ENCODE measurements at regions not wholly inside any gene's neighbourhood (a gene's known extent, or its start where the extent isn't known, plus 50 kb on each side); places are given as distances from the start of the nearest gene placed in this dataset.

DNA sequence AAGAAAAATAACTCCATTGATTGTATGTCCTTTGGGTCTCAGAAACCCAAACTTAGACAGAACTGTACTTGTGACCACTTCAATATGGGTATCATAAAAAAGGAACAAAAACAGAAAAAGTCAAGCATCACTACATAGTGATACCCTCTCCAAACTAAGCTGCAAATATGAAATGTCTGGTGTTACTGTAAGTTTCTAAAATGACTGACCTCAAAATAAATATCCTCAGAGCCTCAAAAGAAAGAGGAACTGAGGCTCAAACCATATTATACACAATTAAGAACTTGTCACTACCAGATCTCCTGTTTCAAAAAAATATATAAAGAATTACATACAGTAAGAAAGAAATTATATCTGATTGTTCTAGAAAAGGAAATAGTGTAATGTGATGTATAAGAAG is 787.9 kb upstream of the KLHL1 start:
- DNase-seq (ENCODE audit: low read depth, low spot score): no peak

DNA sequence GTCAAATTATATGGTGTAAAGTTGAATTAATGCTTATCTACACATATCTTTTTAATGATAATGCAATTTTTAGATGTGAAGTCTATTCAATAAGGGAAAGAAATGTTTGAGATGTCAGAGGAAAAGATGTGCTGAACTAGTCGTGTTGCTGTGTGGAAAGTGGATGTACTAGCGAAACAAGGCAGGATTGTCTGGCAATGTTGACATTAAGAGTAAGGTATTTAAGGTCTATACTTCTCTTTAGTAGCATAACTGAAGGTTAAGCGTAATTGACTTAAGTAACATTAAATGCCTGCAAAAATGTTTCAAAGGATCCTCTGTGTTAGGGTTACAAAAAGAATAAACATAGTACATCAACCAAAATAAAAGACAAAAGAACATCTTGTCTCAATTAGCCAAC is 787.3 kb upstream of the KLHL1 start:
- no peak for DNase-seq (ENCODE audit: low read depth, low spot score)

DNA sequence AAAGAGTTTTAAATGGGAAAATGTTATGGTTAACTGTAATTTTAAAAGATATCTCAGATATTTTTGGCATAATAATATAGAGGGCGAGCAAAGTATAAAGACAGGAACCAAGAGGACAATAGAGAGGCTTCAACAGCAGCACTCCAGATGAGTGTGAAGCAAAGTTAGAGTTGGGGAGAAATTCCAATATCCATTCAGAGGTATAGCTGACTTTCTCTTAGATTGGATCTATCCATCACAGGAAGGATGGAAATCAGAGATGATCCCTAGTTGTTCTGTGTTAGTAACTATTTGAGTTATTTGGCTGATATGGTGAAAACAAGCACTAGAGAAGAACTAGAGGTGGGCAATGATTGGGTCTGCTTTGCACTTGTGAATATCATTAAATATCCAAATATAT is 786.0 kb upstream of the KLHL1 start:
- DNase-seq (ENCODE audit: low read depth, low spot score): no peak

DNA sequence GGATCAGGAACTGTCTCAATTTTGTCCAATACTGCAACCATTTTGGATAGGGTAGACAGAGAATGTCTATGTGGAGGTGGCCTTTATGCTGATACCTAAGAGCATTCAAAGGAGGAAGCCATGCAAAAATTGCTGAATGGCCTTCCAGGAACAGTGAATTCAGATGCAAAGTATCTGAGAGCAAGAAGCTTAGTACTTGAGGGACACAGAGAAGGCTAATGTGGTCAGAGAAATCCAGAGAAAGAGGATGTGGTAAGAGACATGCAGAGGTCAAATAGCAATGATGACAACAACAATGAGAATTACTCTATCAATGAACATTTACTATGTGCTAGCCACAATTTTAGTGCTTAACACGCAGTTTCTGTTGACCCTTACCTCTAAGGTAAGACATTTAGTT is 785.6 kb upstream of the KLHL1 start:
- no peak for DNase-seq (ENCODE audit: low read depth, low spot score)

DNA sequence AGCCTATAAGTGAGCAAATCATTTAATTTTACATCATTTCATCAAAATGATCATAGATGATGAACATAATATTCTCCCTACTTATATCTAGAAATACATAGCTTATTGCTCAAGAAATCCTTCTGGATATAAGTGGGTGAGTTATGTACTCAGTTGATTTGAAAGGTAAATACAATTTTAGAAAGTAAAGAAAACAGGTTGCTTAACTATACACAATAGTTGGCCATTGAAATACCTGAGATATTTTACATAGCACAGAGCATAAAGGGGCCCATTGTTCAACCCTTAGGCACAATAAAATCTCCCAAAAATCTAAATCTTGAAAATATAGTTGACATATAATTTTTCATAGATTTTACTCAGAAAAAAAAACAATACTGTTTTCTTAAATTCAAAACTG is 782.0 kb upstream of the KLHL1 start:
- DNase-seq (ENCODE audit: low read depth, low spot score): no peak

DNA sequence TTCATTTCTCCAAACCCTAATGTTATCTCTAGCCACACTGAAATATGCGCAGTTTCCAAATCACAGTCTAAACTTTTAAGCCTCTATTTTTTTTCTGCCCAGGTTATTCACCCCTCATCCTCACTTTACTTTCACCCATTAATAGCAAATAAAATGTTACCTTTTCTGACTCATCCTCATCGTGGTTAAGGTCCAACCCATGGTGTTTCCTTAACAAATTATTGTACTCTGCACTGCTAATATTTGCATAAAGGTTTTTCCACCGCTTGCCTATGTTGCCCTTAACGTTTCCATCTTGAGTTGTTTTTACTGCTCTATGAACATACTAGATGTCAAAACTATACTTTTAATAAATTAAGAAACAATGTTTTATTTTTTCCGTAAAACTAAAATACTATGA is 780.9 kb upstream of the KLHL1 start:
- DNase-seq (ENCODE audit: low read depth, low spot score): no peak

DNA sequence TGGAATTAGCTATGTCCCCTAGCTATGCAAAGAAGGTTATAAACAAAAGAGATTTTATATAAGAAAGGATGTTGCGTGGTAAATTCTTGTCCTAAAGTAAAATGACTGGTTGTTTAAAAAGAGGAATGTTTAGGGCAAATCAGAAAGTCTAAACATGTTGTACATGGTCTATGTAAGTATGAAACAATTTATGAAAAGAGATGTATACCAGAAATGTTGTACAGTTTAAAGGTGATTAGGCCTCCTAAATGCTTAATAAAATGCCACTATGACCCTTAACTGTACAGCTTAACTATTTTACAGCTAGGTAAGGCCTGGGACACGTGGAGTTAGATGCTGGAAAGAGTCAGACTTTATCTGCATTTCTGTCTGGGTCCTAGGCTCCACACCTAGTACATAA is 775.9 kb upstream of the KLHL1 start:
- DNase-seq (ENCODE audit: low read depth, low spot score): no peak

DNA sequence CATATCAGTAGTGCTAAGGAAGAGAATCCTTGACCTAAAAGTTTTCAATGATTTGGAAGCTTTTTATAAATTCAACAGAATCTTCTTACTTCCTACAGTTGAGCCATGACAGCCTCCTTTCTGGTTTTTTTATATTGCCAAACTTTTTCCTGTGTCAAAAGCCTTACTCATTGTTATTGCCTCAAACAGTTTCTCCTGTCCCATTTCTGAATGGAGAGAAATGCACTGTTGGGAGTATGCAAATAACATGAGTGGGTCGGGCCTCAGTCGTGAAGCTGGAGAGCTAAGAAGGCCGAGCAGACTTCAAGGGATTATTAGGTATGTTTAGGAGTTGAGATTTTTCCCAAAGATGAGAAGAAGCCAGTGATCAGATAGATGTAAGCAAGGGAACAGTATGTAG is 766.4 kb upstream of the KLHL1 start:
- DNase-seq (ENCODE audit: low read depth, low spot score): no peak

DNA sequence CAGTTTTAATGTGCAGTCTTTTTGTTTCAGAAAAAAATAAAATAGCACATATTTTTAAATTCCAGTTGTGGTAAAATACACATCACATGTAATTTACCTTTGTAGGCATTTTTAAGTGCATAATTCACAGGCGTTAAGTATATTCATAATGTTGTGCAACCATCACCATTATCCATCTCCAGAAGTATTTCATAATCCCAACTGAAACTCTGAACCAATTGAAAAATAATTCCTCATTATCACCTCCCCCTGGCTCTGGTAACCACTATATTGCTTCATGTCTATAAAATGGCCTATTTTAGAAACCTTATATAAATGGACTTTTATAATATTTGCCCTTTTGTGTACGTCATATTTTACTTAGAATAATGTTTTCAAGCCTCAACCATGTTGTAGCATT is 756.5 kb upstream of the KLHL1 start:
- no peak for DNase-seq (ENCODE audit: low read depth, low spot score)

DNA sequence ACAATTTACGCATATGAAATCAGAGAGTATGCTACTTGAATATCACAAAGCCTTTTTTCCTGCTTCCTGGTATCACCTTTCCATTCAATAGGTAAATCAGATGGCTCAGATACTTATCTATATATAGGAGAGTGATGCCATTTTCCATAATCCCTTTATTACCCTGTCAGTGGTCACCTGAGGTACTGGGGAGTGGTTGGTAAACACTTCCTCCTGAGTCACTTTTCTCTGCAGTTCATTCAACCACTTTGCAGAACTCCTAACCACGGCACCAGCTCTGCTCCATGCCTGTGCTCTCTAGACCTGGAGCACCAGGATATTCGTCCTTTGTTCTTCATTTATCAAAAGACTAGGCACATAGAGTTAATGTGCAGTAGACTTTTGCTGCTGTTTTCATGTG is 748.5 kb upstream of the KLHL1 start:
- no peak for DNase-seq (ENCODE audit: low read depth, low spot score)

DNA sequence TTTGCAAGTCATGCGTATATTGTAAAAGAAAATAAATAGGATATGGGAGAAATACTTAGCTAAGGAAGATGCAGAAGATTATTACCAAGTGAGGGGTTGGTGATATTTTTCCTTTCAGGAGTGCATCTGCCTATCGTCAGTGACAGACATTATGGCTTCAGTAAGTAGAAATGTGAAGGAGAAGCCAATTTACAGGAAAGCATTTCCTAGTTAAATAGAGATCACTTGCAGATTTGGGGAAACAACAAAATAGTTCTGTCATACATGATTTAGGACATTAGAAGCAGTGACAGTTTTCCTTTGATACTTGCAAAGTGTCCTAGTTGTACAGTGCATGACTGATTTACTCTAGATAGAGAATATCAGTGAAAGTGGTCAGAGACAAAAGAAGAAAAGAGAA is 747.8 kb upstream of the KLHL1 start:
- no peak for DNase-seq (ENCODE audit: low read depth, low spot score)

DNA sequence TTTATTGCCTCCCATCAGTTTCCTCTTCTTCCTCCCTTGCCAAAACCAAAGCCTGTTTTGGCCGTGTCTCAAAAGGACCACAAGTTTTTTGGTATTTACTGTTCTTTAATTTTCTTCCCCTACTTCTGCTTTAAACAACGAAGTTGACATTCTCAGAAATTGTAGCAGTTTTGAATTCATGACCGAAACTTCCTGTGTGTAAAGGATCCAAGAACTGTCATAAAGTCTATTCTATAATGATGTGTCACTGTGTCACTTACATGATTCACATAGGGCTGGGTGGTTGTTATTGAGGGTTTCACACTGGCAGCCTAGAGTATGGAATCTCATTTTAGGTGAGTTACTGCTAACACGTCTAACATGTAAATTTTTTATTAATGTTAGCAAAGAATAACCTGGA is 741.0 kb upstream of the KLHL1 start:
- DNase-seq (ENCODE audit: low read depth, low spot score): no peak

DNA sequence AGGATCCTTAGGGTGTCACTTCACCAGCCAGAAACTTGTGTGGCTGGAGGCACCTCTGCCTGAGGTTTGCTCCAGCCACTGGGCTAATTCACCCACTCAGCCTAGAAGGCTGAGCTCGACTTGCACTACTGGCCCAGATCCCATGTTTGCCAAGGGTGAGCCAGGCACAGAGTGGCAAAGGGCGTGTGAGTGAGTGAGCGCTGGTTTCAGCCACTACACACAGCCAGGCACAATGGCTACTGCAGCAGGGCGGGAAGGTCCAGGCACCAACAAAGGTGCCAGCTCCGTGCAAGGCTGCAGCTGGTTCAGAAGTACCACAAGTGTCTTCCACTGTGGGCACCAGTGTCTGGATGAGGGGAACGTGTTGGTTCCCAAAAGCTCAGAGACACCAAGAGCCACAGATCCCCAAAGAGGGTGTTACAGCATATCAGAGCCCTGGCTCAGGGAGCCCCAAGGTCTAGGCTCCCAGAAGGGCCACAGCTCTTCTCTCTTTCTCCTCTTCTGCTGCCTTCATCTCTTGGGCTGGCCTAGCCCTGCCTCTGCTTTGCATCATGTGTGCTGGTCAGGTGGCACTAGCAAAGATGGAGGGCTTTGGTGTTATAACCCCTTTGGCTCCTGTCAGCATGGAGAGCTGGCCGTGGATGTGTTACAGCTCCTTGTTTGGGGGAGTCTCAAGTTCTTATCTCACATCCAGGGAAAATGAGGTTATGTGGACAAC is 736.3 kb upstream of the KLHL1 start:
- no peak for DNase-seq (ENCODE audit: low read depth, low spot score)

DNA sequence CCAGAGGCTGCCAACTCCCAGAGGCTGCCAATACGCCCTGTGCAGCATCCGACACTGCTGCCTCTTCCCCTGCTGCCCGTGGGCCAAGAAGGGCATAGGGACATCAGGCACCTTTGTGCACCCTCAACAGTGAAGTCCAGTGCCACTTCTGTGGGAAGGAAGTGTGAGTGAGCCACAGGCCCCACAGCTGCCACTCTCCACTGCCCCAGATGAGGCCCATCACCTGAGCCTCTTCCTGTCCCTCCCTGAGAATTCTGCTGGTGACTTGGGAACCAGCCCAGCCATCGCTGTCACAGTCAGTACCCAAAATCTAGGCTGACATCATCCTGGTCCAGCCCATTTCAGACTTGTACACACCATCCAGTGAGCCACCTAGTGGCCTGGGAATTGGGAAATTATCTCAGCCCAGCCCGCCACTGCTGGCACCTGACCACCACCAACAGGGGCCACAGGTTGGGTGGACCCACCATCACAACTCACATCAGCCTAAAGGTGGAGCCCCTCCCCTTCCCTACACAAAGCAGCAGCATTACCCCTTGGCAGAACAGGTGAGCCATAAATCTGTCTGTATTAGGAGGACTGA is 733.9 kb upstream of the KLHL1 start:
- no peak for DNase-seq (ENCODE audit: low read depth, low spot score)

DNA sequence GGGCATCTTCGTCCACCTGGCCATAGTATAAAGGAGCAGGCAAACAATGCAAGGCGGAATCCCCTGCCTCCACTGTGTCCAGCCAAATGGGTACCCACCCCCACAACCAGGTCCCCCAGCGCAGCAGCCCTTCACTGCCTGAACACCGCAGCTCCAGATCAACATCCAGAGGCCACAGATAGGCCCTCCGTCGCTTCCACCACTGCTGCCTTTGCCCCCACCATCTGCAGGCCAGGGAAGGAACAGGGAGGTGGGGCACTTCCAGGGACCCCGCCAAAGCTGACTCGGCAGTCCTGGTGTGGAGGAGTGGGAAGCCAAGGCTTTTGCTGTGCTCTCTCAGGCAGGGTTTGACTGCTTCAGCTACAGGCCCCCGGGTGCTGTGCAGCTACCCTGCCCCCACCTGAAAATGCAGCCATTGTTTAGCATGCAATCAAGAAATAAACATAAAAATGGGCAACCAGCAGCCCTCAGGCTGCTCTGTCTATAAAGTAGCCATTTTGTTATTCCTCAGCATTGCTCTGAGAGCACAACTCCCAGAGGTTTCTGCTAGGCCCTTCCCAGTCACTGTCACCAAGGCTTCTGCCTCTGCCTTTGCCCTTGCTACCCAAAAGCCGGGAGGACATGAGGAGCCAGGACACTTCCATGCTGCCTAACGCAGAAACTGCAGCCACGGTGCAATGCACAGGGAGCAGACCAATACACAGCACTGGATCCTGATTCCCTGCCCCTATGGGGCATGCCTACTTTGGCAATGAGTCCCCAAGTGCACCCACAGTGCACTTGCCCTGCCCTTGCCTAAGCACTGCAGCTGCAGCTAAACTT is 733.2 kb upstream of the KLHL1 start:
- no peak for DNase-seq (ENCODE audit: low read depth, low spot score)

DNA sequence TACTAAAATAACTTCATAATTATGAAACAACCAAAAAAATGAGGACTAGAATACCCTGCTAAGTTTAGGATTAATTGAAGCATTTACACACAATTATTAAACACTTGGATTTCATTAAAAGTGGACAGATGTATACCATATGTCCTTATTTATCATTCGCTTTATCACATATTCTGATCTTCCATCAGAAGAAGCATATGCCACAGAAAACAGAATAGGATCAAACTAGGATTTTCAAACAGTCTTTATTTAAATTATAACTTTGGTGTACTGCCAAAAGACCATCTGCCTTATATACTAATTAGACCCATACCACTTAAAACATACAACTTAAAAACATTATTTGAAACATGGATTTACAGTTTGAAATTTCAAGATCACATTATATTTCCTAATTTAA is 727.1 kb upstream of the KLHL1 start:
- DNase-seq (ENCODE audit: low read depth, low spot score): no peak

DNA sequence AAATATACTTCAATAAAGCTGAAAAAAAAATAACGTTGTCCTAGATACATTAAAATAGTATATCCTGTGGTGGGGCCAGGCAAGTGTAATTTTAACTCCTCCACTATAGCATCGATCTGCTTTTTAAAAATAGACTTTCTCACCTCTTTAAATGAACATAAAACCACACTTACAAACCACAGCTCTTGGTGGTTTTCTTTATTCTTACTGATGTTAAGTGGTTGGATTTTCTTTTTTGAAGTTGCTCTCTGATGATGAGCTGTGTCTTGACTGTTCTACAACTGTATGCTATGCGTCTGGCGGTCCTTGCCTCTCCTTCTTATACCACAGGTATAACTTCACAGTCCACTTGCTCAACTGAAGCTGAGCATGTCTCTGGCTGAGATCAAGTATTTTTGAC is 721.5 kb upstream of the KLHL1 start:
- no peak for DNase-seq (ENCODE audit: low read depth, low spot score)

DNA sequence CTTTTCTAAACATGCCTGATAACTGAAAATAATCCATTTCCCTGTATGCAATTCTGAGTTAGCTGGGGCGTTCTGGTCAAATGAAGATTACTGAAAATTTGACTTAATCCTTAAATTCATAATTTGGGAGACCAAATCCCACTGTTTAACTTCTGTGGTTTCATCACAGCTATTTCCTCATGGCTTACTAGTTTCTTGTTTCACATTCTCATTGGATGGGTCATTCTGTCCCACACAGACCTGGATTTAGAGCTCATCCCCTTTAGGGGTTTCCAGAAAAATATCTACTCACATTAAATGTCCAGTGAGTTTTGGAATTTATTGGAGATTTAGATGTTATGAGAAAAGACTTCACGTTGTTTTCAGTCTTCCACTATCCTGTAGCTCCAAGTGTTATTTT is 709.3 kb upstream of the KLHL1 start:
- no peak for DNase-seq (ENCODE audit: low read depth, low spot score)

DNA sequence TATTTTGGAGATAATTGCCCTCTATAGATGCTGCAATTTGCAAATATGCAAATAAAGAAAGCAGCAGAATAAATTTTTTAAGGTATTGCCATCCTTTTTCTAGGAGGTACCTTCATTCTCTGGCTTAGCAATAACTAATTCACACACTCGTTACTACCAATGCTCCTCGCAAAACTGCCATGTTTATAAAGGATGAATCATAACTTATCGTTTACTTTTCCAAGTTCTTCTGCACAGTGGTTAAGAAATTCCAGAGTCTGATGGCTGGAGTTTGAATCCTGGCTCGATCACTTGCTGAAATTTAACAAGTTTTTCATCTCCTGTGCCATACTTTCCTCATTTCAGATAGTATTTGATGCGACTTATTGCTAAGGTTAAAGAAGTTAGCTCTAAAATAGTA is 708.6 kb upstream of the KLHL1 start:
- DNase-seq (ENCODE audit: low read depth, low spot score): no peak

DNA sequence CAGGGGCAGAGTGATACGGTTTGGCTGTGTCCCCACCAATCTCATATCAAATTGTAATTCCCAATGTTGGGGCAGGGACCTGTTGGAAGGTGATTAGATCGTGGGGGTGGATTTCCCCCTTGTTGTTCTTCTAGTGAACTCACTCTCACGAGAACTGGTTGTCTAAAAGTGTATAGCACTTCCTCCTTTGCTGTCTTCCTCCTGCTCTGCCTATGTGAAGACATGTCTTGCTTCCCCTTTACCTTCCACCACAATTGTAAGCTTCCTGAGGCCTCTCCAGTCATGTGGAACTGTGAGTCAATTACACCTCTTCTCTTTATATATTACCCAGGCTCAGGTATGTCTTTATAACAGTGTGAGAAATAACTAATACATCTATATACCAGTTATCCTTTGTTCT is 706.4 kb upstream of the KLHL1 start:
- no peak for DNase-seq (ENCODE audit: low read depth, low spot score)

DNA sequence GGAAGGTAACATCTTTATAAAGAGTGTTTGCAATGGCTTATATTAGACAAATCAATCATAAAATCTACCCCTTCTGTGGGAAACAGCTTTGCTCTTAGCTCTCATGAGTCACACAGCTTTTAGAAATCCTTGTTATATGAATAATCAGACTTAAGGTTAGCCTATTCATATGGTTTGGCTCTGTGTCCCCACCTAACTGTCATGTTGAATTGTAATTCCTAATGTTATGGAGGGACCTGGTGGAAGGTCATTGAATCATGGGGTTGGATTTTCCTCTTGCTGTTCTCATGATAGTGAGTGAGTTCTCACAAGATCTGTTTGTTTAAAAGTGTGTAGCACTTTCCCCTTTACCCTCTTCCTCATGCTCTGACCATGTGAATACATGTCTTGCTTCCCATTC is 704.2 kb upstream of the KLHL1 start:
- no peak for DNase-seq (ENCODE audit: low read depth, low spot score)

DNA sequence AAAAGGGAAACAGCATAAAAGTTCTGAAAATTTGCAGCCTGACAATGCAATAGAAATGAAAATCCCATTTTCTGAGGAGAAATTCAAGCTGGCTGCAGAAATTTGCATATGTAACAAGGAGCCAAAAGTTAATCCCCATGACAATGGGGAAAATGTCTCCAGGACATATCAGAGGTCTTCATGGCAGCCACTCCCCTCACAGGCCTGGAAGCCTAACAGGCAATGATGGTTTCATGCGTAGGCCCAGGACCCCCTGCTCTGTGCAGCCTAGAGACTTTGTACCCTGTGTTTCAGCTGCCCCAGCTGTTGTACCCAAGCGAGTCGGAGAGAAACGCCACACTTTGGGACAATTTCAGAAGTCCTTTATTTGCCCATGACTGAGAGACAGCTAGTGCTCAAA is 701.3 kb upstream of the KLHL1 start:
- DNase-seq (ENCODE audit: low read depth, low spot score): no peak

DNA sequence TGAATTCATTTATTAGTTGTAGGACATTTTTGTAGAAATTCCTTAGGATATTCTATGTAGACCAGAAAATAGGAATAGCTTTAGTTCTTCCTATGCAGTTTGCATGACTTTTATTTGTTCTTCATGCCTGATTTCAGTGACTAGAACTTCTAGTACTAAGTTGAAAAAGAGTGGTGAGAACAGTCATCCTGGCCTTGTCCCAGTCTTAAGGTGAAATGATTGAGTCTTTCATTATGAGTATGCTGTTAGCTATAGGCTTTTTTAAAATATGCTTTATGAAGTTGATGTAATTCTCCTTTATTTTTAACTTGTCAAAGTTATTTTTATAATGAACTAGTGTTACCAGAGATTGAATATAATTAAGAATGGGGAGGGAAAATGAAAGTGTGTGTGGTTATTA is 690.1 kb upstream of the KLHL1 start:
- no peak for DNase-seq (ENCODE audit: low read depth, low spot score)
